AG09309 (cell line): ENCODE measurements at regions not wholly inside any gene's neighbourhood (a gene's known extent, or its start where the extent isn't known, plus 50 kb on each side); places are given as distances from the start of the nearest gene placed in this dataset.

ENCODE experiments used
- DNase-seq: peaks from one replicate; pipeline ENCODE4 v3.0.0-alpha.2; 2010; ENCODE audit warnings: low read depth
- H3K4me3 ChIP-seq: 2 replicates; pipeline ENCODE4 v1.5.1; 2011; ENCODE audit warnings: mild to moderate bottlenecking, low read depth, low read length, moderate library complexity; ENCODE audit not compliant: control insufficient read depth
- CTCF ChIP-seq: IDR thresholded peaks from 2 replicates; pipeline ENCODE4 v1.5.1; 2011; ENCODE audit warnings: mild to moderate bottlenecking, low read depth, low read length, inconsistent platforms; ENCODE audit not compliant: insufficient read depth, control insufficient read depth; ENCODE audit errors: missing control alignments

DNA sequence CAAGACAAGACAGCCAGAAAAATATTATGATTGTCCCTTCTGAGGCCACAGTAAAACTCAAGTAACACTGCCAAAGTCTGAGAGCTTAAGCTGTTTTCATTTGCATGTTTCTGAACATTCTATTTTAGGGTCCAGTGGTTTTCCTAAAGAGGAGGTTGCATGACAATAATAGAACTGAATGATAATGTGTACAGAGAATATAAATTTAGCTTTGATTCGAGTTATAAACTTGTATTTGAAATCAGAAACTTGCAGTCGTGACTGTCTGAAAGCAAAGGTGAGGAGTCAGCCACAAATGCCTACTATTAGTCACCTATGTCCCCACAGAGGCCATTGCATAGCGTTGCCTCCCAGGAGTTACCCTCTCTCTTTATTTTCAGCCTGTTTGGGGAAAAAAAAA is 363.1 kb upstream of the ADGRL2 start:
- DNase-seq: no peak
- H3K4me3 ChIP-seq: no peak overlapping the region
- TF ChIP-seq CTCF: no peak

GRCh38 chr1:81437213-81437612 is 363.5 kb upstream of the ADGRL2 start:
- H3K4me3 ChIP-seq: no peak overlapping the region

GRCh38 chr1:81435175-81435574 is 365.6 kb upstream of the ADGRL2 start:
- no peak overlapping the region for H3K4me3 ChIP-seq
- no peak for TF ChIP-seq CTCF
- DNase-seq: no peak

More at GRCh38 chr1:81437213-81437612, 363.5 kb upstream of the ADGRL2 start:
- DNase-seq: no peak
- no peak for TF ChIP-seq CTCF

- DNase-seq: no peak
- TF ChIP-seq CTCF: no peak
- H3K4me3 ChIP-seq: no peak overlapping the region
Observed at GRCh38 chr1:81433676-81434075, 367.1 kb upstream of the ADGRL2 start.

- TF ChIP-seq CTCF: no peak
- DNase-seq: no peak
- H3K4me3 ChIP-seq: no peak overlapping the region
Observed at GRCh38 chr1:81432654-81433109, 368.1 kb upstream of the ADGRL2 start.

- DNase-seq: no peak
- H3K4me3 ChIP-seq: no peak overlapping the region
- no peak for TF ChIP-seq CTCF
Observed at GRCh38 chr1:81432059-81432458, 368.7 kb upstream of the ADGRL2 start.

DNA sequence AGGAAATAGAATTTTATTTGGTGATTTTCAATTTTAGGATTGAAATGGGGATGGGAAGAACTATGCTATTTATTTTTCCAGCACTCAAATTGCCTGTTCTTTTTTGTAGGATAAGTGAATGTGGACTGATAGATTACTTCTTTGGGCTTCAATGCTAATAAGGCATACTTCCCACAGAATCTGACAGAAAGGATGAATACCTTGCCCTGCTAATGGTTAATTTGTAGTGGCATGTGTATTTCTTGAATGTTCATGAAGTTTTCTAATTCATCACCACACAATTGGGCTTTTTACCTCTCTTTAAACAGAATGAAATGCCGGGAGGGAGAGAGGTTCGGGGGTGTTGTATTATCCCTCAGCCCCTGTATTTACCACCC is 369.1 kb upstream of the ADGRL2 start:
- H3K4me3 ChIP-seq: no peak overlapping the region
- no peak for TF ChIP-seq CTCF

More for the DNA sequence above, 369.1 kb upstream of the ADGRL2 start:
- DNase-seq: no peak
